Endothelial cell of umbilical vein (primary cell): ENCODE measurements at regions not wholly inside any gene's neighbourhood (a gene's known extent, or its start where the extent isn't known, plus 50 kb on each side); places are given as distances from the start of the nearest gene placed in this dataset.

Experiments used
- CTCF ChIP-seq, 2 donors: IDR thresholded peaks; 1 replicate in 1 of 2; 2 replicates in 1 of 2; pipeline ENCODE4 v1.5.1; 2011; ENCODE audit warnings: low read length in 2 of 2, mild to moderate bottlenecking in 2 of 2, moderate library complexity in 2 of 2, control low read depth in 1 of 2, inconsistent platforms in 1 of 2, low read depth in 1 of 2; ENCODE audit not compliant: insufficient read depth in 1 of 2; ENCODE audit errors: extremely low read depth in 1 of 2
- POLR2A ChIP-seq: IDR thresholded peaks from 2 replicates; pipeline ENCODE4 v1.6.1; 2012; ENCODE audit warnings: low read depth, mild to moderate bottlenecking, control low read depth, low read length

- TF ChIP-seq CTCF (IDR thresholded peaks at IDR 0.05; ENCODE audit: extremely low read depth in 1 of 2, insufficient read depth in 1 of 2, low read depth in 1 of 2, low read length in 2 of 2) = peak; percentile 32 to 51
- TF ChIP-seq POLR2A = no peak
Observed at GRCh38 chr14:27528328-27528727, 930.5 kb upstream of the NOVA1 start.
